Hepatocyte (in vitro differentiated cells): ENCODE measurements at regions not wholly inside any gene's neighbourhood (a gene's known extent, or its start where the extent isn't known, plus 50 kb on each side); places are given as distances from the start of the nearest gene placed in this dataset.

Source experiments
- CTCF ChIP-seq: fragments of 200-600 bp; sonication (generic); IDR thresholded peaks from 2 replicates; pipeline ENCODE4 v1.5.1; 2016; ENCODE audit warnings: antibody characterized with exemption, mild to moderate bottlenecking; ENCODE audit not compliant: poor library complexity
- EZH2 ChIP-seq: fragments of 200-600 bp; sonication (generic); IDR thresholded peaks from 2 replicates; pipeline ENCODE4 v1.6.1; 2016; ENCODE audit warnings: antibody characterized with exemption, mild to moderate bottlenecking, borderline replicate concordance

DNA sequence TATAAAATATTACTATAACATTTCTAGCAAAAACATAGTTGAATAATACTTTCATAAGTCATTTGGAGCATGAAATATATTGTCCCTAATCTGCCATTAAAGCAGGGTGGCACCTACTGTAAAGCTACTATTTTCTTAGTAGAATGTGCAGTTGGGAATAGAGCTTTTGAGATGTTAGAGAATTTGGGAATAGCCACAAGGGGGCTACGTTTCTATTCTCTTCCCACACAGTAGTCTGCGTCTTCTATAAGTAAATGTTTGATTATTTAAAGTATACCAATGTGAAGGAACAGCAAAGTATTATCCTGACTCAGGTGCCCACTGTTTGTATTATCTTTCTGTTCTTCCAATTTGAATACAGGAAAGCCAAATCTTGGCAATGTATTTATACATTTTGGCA, 323.2 kb upstream of the GIMD1 start:
- TF ChIP-seq CTCF (peak; percentile 19), EZH2 (no peak)
